Transverse colon (tissue), 4 donors: ENCODE measurements at regions not wholly inside any gene's neighbourhood (a gene's known extent, or its start where the extent isn't known, plus 50 kb on each side); places are given as distances from the start of the nearest gene placed in this dataset.

ENCODE experiments used
- CTCF ChIP-seq, 5 experiments: fragments of 200-600 bp in 3 of 5; fragments of 450-650 bp in 2 of 5; sonication (generic) in 3 of 5; IDR thresholded peaks; 1 replicate in 2 of 5; 2 replicates in 3 of 5; pipeline ENCODE4 v1.5.1; 2016 to 2017; ENCODE audit warnings: antibody characterized with exemption in 5 of 5, inconsistent platforms in 3 of 5, mild to moderate bottlenecking in 2 of 5, moderate library complexity in 1 of 5
- POLR2A ChIP-seq: fragments of 450-650 bp; IDR thresholded peaks from one replicate; pipeline ENCODE4 v1.6.1; 2016; ENCODE audit warnings: antibody characterized with exemption, mild to moderate bottlenecking, moderate library complexity
- POLR2AphosphoS5 ChIP-seq, 3 donors: sonication (generic); formaldehyde crosslinking; IDR thresholded peaks; one replicate each; pipeline ENCODE4 v1.6.1; 2016; ENCODE audit warnings: antibody characterized with exemption in 3 of 3

GRCh38 chr5:84487963-84488362 lies 103.3 kb upstream of the EDIL3 start:
- TF ChIP-seq POLR2A, result no peak
- TF ChIP-seq POLR2AphosphoS5 (IDR thresholded peaks at IDR 0.05), result no peak
- TF ChIP-seq CTCF (IDR thresholded peaks at IDR 0.05), result no peak
